ENCODE measurements at regions not wholly inside any gene's neighbourhood (a gene's known extent, or its start where the extent isn't known, plus 50 kb on each side); places are given as distances from the start of the nearest gene placed in this dataset.

DNA sequence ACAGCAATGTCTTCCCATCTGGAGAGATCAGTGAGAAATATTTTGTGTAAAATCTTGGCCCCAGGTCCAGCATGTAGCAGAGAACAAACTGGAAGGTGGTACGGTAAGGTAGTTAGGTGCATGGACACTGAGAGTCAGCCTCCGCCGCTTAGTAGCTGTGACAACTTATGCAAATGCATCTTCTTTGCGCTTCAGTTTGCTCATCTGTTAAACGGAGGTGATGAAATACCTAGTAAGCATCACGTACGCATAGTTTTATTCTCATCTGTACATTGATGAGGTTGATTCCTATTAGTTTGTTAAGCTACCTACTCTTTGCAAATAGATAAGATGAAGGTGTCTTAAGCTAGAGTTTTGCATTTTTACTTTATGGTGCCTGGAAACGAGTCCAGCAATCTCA lies 80.0 kb upstream of the MSX1 start:
- BruUV-seq (replicated peaks): no TSS peak
- ChIA-PET POLR2A (no interaction called here), CTCF (interaction anchor here (0.6 kb wide), 1 partner anchor 18 kb away, joined by 3 read pairs; no protein-coding TSS in a partner anchor), SMC1A (ENCODE audit: uncharacterized antibody, unreplicated experiment) (no interaction called here), RAD21 (ENCODE audit: unreplicated experiment) (no interaction called here)
- no peak for FAIRE-seq
- no peak for ATAC-seq
- DNase-seq (ENCODE audit: low read depth, low spot score): no peak
- no peaks in the 10 kb centered on the region for H3K27me3 ChIP-seq (replicated peaks in 1 of 2; ENCODE audit: control insufficient read depth in 2 of 2, insufficient read depth in 2 of 2, low read length in 1 of 2)
- no peak overlapping the region for H3K27ac ChIP-seq (ENCODE audit: control insufficient read depth, insufficient read depth)
- no peaks in the 10 kb centered on the region for H3K79me2 ChIP-seq (ENCODE audit: control insufficient read depth, insufficient read depth, low read length)
- in situ Hi-C loops (cut with MboI): no loop called here
- H3K4me3 ChIP-seq: no peak overlapping the region
- WGBS (ENCODE audit: insufficient coverage, insufficient replicate concordance, low lambda C conversion rate, missing lambda C conversion rate): 12% methylated on average over 8 of the region's 8 CpGs
- TF ChIP-seq, protein P1, sequence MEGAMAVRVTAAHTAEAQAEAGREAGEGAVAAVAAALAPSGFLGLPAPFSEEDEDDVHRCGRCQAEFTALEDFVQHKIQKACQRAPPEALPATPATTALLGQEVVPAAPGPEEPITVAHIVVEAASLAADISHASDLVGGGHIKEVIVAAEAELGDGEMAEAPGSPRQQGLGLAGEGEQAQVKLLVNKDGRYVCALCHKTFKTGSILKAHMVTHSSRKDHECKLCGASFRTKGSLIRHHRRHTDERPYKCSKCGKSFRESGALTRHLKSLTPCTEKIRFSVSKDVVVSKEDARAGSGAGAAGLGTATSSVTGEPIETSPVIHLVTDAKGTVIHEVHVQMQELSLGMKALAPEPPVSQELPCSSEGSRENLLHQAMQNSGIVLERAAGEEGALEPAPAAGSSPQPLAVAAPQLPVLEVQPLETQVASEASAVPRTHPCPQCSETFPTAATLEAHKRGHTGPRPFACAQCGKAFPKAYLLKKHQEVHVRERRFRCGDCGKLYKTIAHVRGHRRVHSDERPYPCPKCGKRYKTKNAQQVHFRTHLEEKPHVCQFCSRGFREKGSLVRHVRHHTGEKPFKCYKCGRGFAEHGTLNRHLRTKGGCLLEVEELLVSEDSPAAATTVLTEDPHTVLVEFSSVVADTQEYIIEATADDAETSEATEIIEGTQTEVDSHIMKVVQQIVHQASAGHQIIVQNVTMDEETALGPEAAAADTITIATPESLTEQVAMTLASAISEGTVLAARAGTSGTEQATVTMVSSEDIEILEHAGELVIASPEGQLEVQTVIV (IDR thresholded peaks at IDR 0.05; ENCODE audit: borderline replicate concordance, partially characterized antibody): no peak
- TF ChIP-seq, protein P2, sequence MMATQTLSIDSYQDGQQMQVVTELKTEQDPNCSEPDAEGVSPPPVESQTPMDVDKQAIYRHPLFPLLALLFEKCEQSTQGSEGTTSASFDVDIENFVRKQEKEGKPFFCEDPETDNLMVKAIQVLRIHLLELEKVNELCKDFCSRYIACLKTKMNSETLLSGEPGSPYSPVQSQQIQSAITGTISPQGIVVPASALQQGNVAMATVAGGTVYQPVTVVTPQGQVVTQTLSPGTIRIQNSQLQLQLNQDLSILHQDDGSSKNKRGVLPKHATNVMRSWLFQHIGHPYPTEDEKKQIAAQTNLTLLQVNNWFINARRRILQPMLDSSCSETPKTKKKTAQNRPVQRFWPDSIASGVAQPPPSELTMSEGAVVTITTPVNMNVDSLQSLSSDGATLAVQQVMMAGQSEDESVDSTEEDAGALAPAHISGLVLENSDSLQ (IDR thresholded peaks at IDR 0.05): no peak
- TF ChIP-seq, protein P3, sequence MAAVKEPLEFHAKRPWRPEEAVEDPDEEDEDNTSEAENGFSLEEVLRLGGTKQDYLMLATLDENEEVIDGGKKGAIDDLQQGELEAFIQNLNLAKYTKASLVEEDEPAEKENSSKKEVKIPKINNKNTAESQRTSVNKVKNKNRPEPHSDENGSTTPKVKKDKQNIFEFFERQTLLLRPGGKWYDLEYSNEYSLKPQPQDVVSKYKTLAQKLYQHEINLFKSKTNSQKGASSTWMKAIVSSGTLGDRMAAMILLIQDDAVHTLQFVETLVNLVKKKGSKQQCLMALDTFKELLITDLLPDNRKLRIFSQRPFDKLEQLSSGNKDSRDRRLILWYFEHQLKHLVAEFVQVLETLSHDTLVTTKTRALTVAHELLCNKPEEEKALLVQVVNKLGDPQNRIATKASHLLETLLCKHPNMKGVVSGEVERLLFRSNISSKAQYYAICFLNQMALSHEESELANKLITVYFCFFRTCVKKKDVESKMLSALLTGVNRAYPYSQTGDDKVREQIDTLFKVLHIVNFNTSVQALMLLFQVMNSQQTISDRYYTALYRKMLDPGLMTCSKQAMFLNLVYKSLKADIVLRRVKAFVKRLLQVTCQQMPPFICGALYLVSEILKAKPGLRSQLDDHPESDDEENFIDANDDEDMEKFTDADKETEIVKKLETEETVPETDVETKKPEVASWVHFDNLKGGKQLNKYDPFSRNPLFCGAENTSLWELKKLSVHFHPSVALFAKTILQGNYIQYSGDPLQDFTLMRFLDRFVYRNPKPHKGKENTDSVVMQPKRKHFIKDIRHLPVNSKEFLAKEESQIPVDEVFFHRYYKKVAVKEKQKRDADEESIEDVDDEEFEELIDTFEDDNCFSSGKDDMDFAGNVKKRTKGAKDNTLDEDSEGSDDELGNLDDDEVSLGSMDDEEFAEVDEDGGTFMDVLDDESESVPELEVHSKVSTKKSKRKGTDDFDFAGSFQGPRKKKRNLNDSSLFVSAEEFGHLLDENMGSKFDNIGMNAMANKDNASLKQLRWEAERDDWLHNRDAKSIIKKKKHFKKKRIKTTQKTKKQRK (IDR thresholded peaks at IDR 0.05; ENCODE audit: low read depth, low read length): no peak
- no peak for TF ChIP-seq NRF1 (conservative IDR thresholded peaks at IDR 0.05; ENCODE audit: low read depth, low read length)
- no peak for TF ChIP-seq BHLHE40 (IDR thresholded peaks at IDR 0.05; ENCODE audit: borderline replicate concordance in 1 of 2, low read depth in 2 of 2, low read length in 1 of 2)
- TF ChIP-seq, protein P4, sequence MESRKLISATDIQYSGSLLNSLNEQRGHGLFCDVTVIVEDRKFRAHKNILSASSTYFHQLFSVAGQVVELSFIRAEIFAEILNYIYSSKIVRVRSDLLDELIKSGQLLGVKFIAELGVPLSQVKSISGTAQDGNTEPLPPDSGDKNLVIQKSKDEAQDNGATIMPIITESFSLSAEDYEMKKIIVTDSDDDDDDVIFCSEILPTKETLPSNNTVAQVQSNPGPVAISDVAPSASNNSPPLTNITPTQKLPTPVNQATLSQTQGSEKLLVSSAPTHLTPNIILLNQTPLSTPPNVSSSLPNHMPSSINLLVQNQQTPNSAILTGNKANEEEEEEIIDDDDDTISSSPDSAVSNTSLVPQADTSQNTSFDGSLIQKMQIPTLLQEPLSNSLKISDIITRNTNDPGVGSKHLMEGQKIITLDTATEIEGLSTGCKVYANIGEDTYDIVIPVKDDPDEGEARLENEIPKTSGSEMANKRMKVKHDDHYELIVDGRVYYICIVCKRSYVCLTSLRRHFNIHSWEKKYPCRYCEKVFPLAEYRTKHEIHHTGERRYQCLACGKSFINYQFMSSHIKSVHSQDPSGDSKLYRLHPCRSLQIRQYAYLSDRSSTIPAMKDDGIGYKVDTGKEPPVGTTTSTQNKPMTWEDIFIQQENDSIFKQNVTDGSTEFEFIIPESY (IDR thresholded peaks at IDR 0.05): no peak
- intact Hi-C loops (cut with micrococcal nuclease; ENCODE audit: unreplicated experiment): no loop called here
- H4K20me1 ChIP-seq (ENCODE audit: control insufficient read depth, insufficient read depth): no peaks in the 10 kb centered on the region
- H3K4me1 ChIP-seq (ENCODE audit: control insufficient read depth, insufficient read depth, low read length): no peaks in the 10 kb centered on the region
- no peak overlapping the region for H2AFZ ChIP-seq (ENCODE audit: control insufficient read depth, low read depth, low read length)
- H3K4me2 ChIP-seq (ENCODE audit: control insufficient read depth, insufficient read depth): no peak overlapping the region
- no peak overlapping the region for H3K9ac ChIP-seq (ENCODE audit: control insufficient read depth, insufficient read depth, low read length)
- H3K9me3 ChIP-seq (replicated peaks; ENCODE audit: control insufficient read depth, insufficient read depth, low read length): no peaks in the 10 kb centered on the region; the same call in 2 of the 3 replicates
- no peaks in the 10 kb centered on the region for H3K36me3 ChIP-seq (ENCODE audit: control insufficient read depth in 2 of 2, insufficient read depth in 2 of 2, low read length in 1 of 2)

Measured in GM12878 (cell line).